Naive B cell (primary cell): ENCODE measurements at regions not wholly inside any gene's neighbourhood (a gene's known extent, or its start where the extent isn't known, plus 50 kb on each side); places are given as distances from the start of the nearest gene placed in this dataset.

Experiments
- ATAC-seq, 2 donors: fragments of 150-1000 bp; cut with Tn5 transposase; 2 replicates each; pipeline ENCODE4 v1.10.0; 2021; ENCODE audit warnings: low read depth in 2 of 2, mild to moderate bottlenecking in 2 of 2, moderate library complexity in 2 of 2
- DNase-seq: peaks from one replicate; pipeline ENCODE4 v3.0.0; 2022
- H3K27ac Mint-ChIP-seq, 6 donors: one replicate each; pipeline ENCODE4 v1.8.0; 2020 to 2022; ENCODE audit warnings: mild to moderate bottlenecking in 6 of 6, mixed read lengths in 6 of 6, moderate library complexity in 5 of 6, inconsistent platforms in 2 of 6
- H3K27me3 Mint-ChIP-seq, 3 donors: one replicate each; pipeline ENCODE4 v1.8.0; 2021 to 2022; ENCODE audit warnings: mixed read lengths in 3 of 3, mild to moderate bottlenecking in 1 of 3
- H3K36me3 Mint-ChIP-seq, 2 donors: one replicate each; pipeline ENCODE4 v1.8.0; 2020 to 2022; ENCODE audit warnings: mixed read lengths in 2 of 2, inconsistent platforms in 1 of 2, mild to moderate bottlenecking in 1 of 2
- H3K4me1 Mint-ChIP-seq, 3 donors: one replicate each; pipeline ENCODE4 v1.8.0; 2020 to 2022; ENCODE audit warnings: mixed read lengths in 3 of 3, inconsistent platforms in 1 of 3, mild to moderate bottlenecking in 1 of 3, moderate library complexity in 1 of 3
- H3K4me3 Mint-ChIP-seq, 8 donors: one replicate each; pipeline ENCODE4 v1.8.0; 2020 to 2022; ENCODE audit warnings: mild to moderate bottlenecking in 8 of 8, mixed read lengths in 8 of 8, moderate library complexity in 8 of 8, inconsistent platforms in 2 of 8
- H3K9me3 Mint-ChIP-seq, 7 donors: one replicate each; pipeline ENCODE4 v1.8.0; 2020 to 2022; ENCODE audit warnings: mixed read lengths in 7 of 7, mild to moderate bottlenecking in 5 of 7, inconsistent platforms in 2 of 7, moderate library complexity in 1 of 7

- ATAC-seq (no peak), DNase-seq (no peak)
- Mint-ChIP-seq H3K27ac (no peak overlapping the region), H3K4me1 (no peaks in the 10 kb centered on the region), H3K36me3 (peaks cover 0 to 6% of the 10 kb centered on the region in 2 donors), H3K27me3 (no peaks in the 10 kb centered on the region), H3K9me3 (peaks cover 0 to 5% (median 0%) of the 10 kb centered on the region in 7 donors), H3K4me3 (no peak overlapping the region)
Measured at GRCh38 chr21:31416465-31416864, 72.4 kb upstream of the TIAM1 start.

- no peak overlapping the region for H3K27ac Mint-ChIP-seq
- H3K27me3 Mint-ChIP-seq, result no peaks in the 10 kb centered on the region
- H3K4me3 Mint-ChIP-seq, result no peak overlapping the region
- no peaks in the 10 kb centered on the region for H3K4me1 Mint-ChIP-seq
- DNase-seq, result no peak
- H3K36me3 Mint-ChIP-seq, result peaks cover 0 to 6% of the 10 kb centered on the region in 2 donors
- no peak for ATAC-seq
- peaks cover 0 to 5% (median 0%) of the 10 kb centered on the region in 7 donors for H3K9me3 Mint-ChIP-seq
Measured at GRCh38 chr21:31414263-31415000, 70.4 kb upstream of the TIAM1 start.

- no peak for DNase-seq
- H3K4me1 Mint-ChIP-seq, result no peaks in the 10 kb centered on the region
- H3K4me3 Mint-ChIP-seq, result no peak overlapping the region
- peaks cover 0 to 5% (median 0%) of the 10 kb centered on the region in 7 donors for H3K9me3 Mint-ChIP-seq
- H3K27ac Mint-ChIP-seq, result no peak overlapping the region
- ATAC-seq, result no peak
- H3K36me3 Mint-ChIP-seq, result peaks cover 0 to 6% of the 10 kb centered on the region in 2 donors
- no peaks in the 10 kb centered on the region for H3K27me3 Mint-ChIP-seq
Measured at GRCh38 chr21:31413698-31414097, 69.6 kb upstream of the TIAM1 start.

- H3K36me3 Mint-ChIP-seq, result no peaks in the 10 kb centered on the region
- ATAC-seq (no peak), DNase-seq (no peak)
- H3K27me3 Mint-ChIP-seq, result no peaks in the 10 kb centered on the region
- no peak overlapping the region for H3K4me3 Mint-ChIP-seq
- H3K4me1 Mint-ChIP-seq, result no peaks in the 10 kb centered on the region
- H3K9me3 Mint-ChIP-seq, result no peaks in the 10 kb centered on the region
- H3K27ac Mint-ChIP-seq, result no peak overlapping the region
Measured at GRCh38 chr21:31410499-31411131, 66.6 kb upstream of the TIAM1 start.

GRCh38 chr21:31409831-31410487 is 65.9 kb upstream of the TIAM1 start:
- ATAC-seq, result no peak
- Mint-ChIP-seq H3K27me3 (no peaks in the 10 kb centered on the region), H3K36me3 (no peaks in the 10 kb centered on the region), H3K4me3 (no peak overlapping the region), H3K27ac (no peak overlapping the region), H3K4me1 (no peaks in the 10 kb centered on the region), H3K9me3 (no peaks in the 10 kb centered on the region)
- no peak for DNase-seq

GRCh38 chr21:31408301-31409088 is 64.4 kb upstream of the TIAM1 start:
- H3K36me3 Mint-ChIP-seq, result no peaks in the 10 kb centered on the region
- peak overlapping the region in 1 of 8 donors; percentile 16 for H3K4me3 Mint-ChIP-seq
- no peaks in the 10 kb centered on the region for H3K27me3 Mint-ChIP-seq
- ATAC-seq (no peak), DNase-seq (no peak)
- H3K9me3 Mint-ChIP-seq, result no peaks in the 10 kb centered on the region
- no peaks in the 10 kb centered on the region for H3K4me1 Mint-ChIP-seq
- no peak overlapping the region for H3K27ac Mint-ChIP-seq

GRCh38 chr21:31406510-31406909 is 62.4 kb upstream of the TIAM1 start:
- Mint-ChIP-seq H3K27me3 (no peaks in the 10 kb centered on the region), H3K4me1 (no peaks in the 10 kb centered on the region), H3K27ac (no peak overlapping the region), H3K36me3 (no peaks in the 10 kb centered on the region), H3K4me3 (no peak overlapping the region), H3K9me3 (no peaks in the 10 kb centered on the region)
- DNase-seq (no peak), ATAC-seq (no peak)

- Mint-ChIP-seq H3K9me3 (no peaks in the 10 kb centered on the region), H3K4me3 (no peak overlapping the region), H3K4me1 (peaks cover 0 to 5% (median 0%) of the 10 kb centered on the region in 3 donors), H3K36me3 (no peaks in the 10 kb centered on the region), H3K27ac (no peak overlapping the region), H3K27me3 (no peaks in the 10 kb centered on the region)
- DNase-seq, result no peak
- ATAC-seq, result no peak
Measured at GRCh38 chr21:31405604-31406003, 61.5 kb upstream of the TIAM1 start.

GRCh38 chr21:31403596-31404333 is 59.7 kb upstream of the TIAM1 start:
- DNase-seq (no peak), ATAC-seq (no peak)
- Mint-ChIP-seq H3K4me1 (peaks cover 0 to 5% (median 0%) of the 10 kb centered on the region in 3 donors), H3K27ac (peak overlapping the region in 1 of 6 donors; percentile 60), H3K27me3 (no peaks in the 10 kb centered on the region), H3K9me3 (no peaks in the 10 kb centered on the region), H3K36me3 (no peaks in the 10 kb centered on the region), H3K4me3 (no peak overlapping the region)

GRCh38 chr21:31399591-31399990 is 55.5 kb upstream of the TIAM1 start:
- no peaks in the 10 kb centered on the region for H3K9me3 Mint-ChIP-seq
- H3K27ac Mint-ChIP-seq, result peak overlapping the region in 1 of 6 donors; percentile 53
- peaks cover 0 to 5% (median 0%) of the 10 kb centered on the region in 3 donors for H3K4me1 Mint-ChIP-seq
- DNase-seq (no peak), ATAC-seq (no peak)
- H3K4me3 Mint-ChIP-seq, result no peak overlapping the region
- no peaks in the 10 kb centered on the region for H3K36me3 Mint-ChIP-seq
- H3K27me3 Mint-ChIP-seq, result no peaks in the 10 kb centered on the region

GRCh38 chr21:31398574-31398973 is 54.5 kb upstream of the TIAM1 start:
- Mint-ChIP-seq H3K27ac (no peak overlapping the region), H3K4me3 (no peak overlapping the region), H3K36me3 (no peaks in the 10 kb centered on the region), H3K9me3 (no peaks in the 10 kb centered on the region), H3K4me1 (peaks cover 0 to 5% (median 0%) of the 10 kb centered on the region in 3 donors), H3K27me3 (no peaks in the 10 kb centered on the region)
- DNase-seq (no peak), ATAC-seq (no peak)

GRCh38 chr21:31397939-31398338 is 53.9 kb upstream of the TIAM1 start:
- Mint-ChIP-seq H3K4me1 (peaks cover 0 to 5% (median 0%) of the 10 kb centered on the region in 3 donors), H3K36me3 (no peaks in the 10 kb centered on the region), H3K4me3 (no peak overlapping the region), H3K27me3 (no peaks in the 10 kb centered on the region), H3K9me3 (no peaks in the 10 kb centered on the region), H3K27ac (no peak overlapping the region)
- ATAC-seq, result no peak
- no peak for DNase-seq

GRCh38 chr21:31397515-31397926 is 53.5 kb upstream of the TIAM1 start:
- Mint-ChIP-seq H3K4me3 (no peak overlapping the region), H3K4me1 (peaks cover 0 to 5% (median 0%) of the 10 kb centered on the region in 3 donors), H3K27me3 (no peaks in the 10 kb centered on the region), H3K36me3 (no peaks in the 10 kb centered on the region), H3K27ac (no peak overlapping the region), H3K9me3 (no peaks in the 10 kb centered on the region)
- DNase-seq (no peak), ATAC-seq (no peak)
